GM20000 (cell line): ENCODE measurements at regions not wholly inside any gene's neighbourhood (a gene's known extent, or its start where the extent isn't known, plus 50 kb on each side); places are given as distances from the start of the nearest gene placed in this dataset.

Experiments used
- DNase-seq: peaks from one replicate; pipeline ENCODE4 v3.0.0; 2012; ENCODE audit warnings: low spot score
- CTCF ChIP-seq: IDR thresholded peaks from 2 replicates; pipeline ENCODE4 v1.5.1; 2012; ENCODE audit warnings: mild to moderate bottlenecking, control low read depth; ENCODE audit errors: extremely low read depth, missing control alignments

- TF ChIP-seq CTCF: no peak
- no peak for DNase-seq
Observed at GRCh38 chr4:179586460-179586859, 2144.2 kb upstream of the AGA start.

GRCh38 chr4:179595671-179596410 lies 2153.6 kb upstream of the AGA start:
- no peak for TF ChIP-seq CTCF
- no peak for DNase-seq

GRCh38 chr4:179596621-179597020 lies 2154.4 kb upstream of the AGA start:
- no peak for DNase-seq
- TF ChIP-seq CTCF: no peak

GRCh38 chr4:179597301-179597700 lies 2155.1 kb upstream of the AGA start:
- no peak for DNase-seq
- TF ChIP-seq CTCF: no peak

GRCh38 chr4:179601671-179602070 lies 2159.4 kb upstream of the AGA start:
- DNase-seq: no peak
- TF ChIP-seq CTCF: no peak

GRCh38 chr4:179605196-179605595 lies 2163.0 kb upstream of the AGA start:
- no peak for DNase-seq

GRCh38 chr4:179607003-179607402 lies 2164.8 kb upstream of the AGA start:
- TF ChIP-seq CTCF: no peak
- DNase-seq: no peak

More at GRCh38 chr4:179605196-179605595, 2163.0 kb upstream of the AGA start:
- TF ChIP-seq CTCF: no peak
